Liver (tissue), 8 donors: ENCODE measurements at regions not wholly inside any gene's neighbourhood (a gene's known extent, or its start where the extent isn't known, plus 50 kb on each side); places are given as distances from the start of the nearest gene placed in this dataset.

Source experiments
- DNase-seq: peaks from one replicate; pipeline ENCODE4 v3.0.0-alpha.2; 2017; ENCODE audit warnings: low spot score
- H3K27ac ChIP-seq, 2 donors: one replicate each; pipeline ENCODE4 v1.7.0; 2013; ENCODE audit warnings: inconsistent platforms in 2 of 2, low read length in 2 of 2, control low read depth in 1 of 2, low read depth in 1 of 2, mild to moderate bottlenecking in 1 of 2
- H3K27me3 ChIP-seq, 4 donors: one replicate each; pipeline versions ENCODE4 v1.6.1 to v1.7.0; 2013; ENCODE audit warnings: low read length in 3 of 4, inconsistent platforms in 1 of 4, mild to moderate bottlenecking in 1 of 4, moderate library complexity in 1 of 4; ENCODE audit not compliant: control insufficient read depth in 4 of 4, insufficient read depth in 4 of 4
- H3K36me3 ChIP-seq, 4 donors: one replicate each; pipeline versions ENCODE4 v1.6.1 to v1.7.0; 2013; ENCODE audit warnings: low read length in 3 of 4, mild to moderate bottlenecking in 3 of 4, low read depth in 1 of 4, moderate library complexity in 1 of 4; ENCODE audit not compliant: control insufficient read depth in 4 of 4, insufficient read depth in 3 of 4
- H3K4me1 ChIP-seq, 4 donors: one replicate each; pipeline versions ENCODE4 v1.6.1 to v1.7.0; 2013; ENCODE audit warnings: low read length in 3 of 4, mild to moderate bottlenecking in 3 of 4, moderate library complexity in 1 of 4; ENCODE audit not compliant: control insufficient read depth in 4 of 4, insufficient read depth in 4 of 4
- H3K4me3 ChIP-seq, 3 donors: one replicate each; pipeline versions ENCODE4 v1.6.1 to v1.7.0; 2013; ENCODE audit warnings: low read length in 3 of 3, control low read depth in 1 of 3, low read depth in 1 of 3, mild to moderate bottlenecking in 1 of 3
- H3K9ac ChIP-seq, 2 donors: one replicate each; pipeline ENCODE4 v1.7.0; 2013; ENCODE audit warnings: low read length in 2 of 2, mild to moderate bottlenecking in 2 of 2, moderate library complexity in 2 of 2, control low read depth in 1 of 2, low read depth in 1 of 2
- H3K9me3 ChIP-seq, 4 donors: one replicate each; pipeline versions ENCODE4 v1.6.1 to v1.7.0; 2013; ENCODE audit warnings: low read length in 3 of 4; ENCODE audit not compliant: control insufficient read depth in 4 of 4
- ATF3 ChIP-seq: IDR thresholded peaks from 2 replicates; pipeline ENCODE4 v1.6.1; 2016; ENCODE audit warnings: antibody characterized with exemption
- CTCF ChIP-seq: fragments of 150-350 bp; IDR thresholded peaks from 2 replicates; pipeline ENCODE4 v1.5.1; 2017; ENCODE audit warnings: improper control_type of control experiment, low read depth, low read length; ENCODE audit not compliant: missing input control
- EGR1 ChIP-seq, 2 donors: IDR thresholded peaks; 2 replicates each; pipeline ENCODE4 v1.6.1; 2016 to 2018; ENCODE audit warnings: antibody characterized with exemption in 2 of 2, low read depth in 2 of 2
- FOXA1 ChIP-seq: IDR thresholded peaks from 2 replicates; pipeline ENCODE4 v1.6.1; 2016; ENCODE audit warnings: antibody characterized with exemption
- FOXA2 ChIP-seq: IDR thresholded peaks from 2 replicates; pipeline ENCODE4 v1.6.1; 2016; ENCODE audit warnings: antibody characterized with exemption
- GABPA ChIP-seq, 2 donors: IDR thresholded peaks in 1 of 2; conservative IDR thresholded peaks in 1 of 2; 2 replicates each; pipeline ENCODE4 v1.6.1; 2016; ENCODE audit warnings: antibody characterized with exemption in 2 of 2, mild to moderate bottlenecking in 1 of 2, moderate library complexity in 1 of 2
- HNF4A ChIP-seq, 2 donors: conservative IDR thresholded peaks; 2 replicates each; pipeline ENCODE4 v1.6.1; 2016; ENCODE audit warnings: antibody characterized with exemption in 2 of 2, mild to moderate bottlenecking in 2 of 2
- HNF4G ChIP-seq: IDR thresholded peaks from 2 replicates; pipeline ENCODE4 v1.6.1; 2016; ENCODE audit warnings: antibody characterized with exemption
- MAX ChIP-seq: IDR thresholded peaks from 2 replicates; pipeline ENCODE4 v1.6.1; 2016; ENCODE audit warnings: antibody characterized with exemption
- RAD21 ChIP-seq, 2 donors: IDR thresholded peaks; 2 replicates each; pipeline ENCODE4 v1.6.1; 2016; ENCODE audit warnings: antibody characterized with exemption in 2 of 2, mild to moderate bottlenecking in 2 of 2
- REST ChIP-seq: IDR thresholded peaks from 2 replicates; pipeline ENCODE4 v1.6.1; 2016; ENCODE audit warnings: antibody characterized with exemption, mild to moderate bottlenecking
- RXRA ChIP-seq, 2 donors: IDR thresholded peaks; 2 replicates each; pipeline ENCODE4 v1.6.1; 2017 to 2018; ENCODE audit warnings: antibody characterized with exemption in 2 of 2, mild to moderate bottlenecking in 1 of 2
- SP1 ChIP-seq: IDR thresholded peaks from 2 replicates; pipeline ENCODE4 v1.6.1; 2018; ENCODE audit warnings: antibody characterized with exemption, mild to moderate bottlenecking
- TAF1 ChIP-seq: conservative IDR thresholded peaks from 2 replicates; pipeline ENCODE4 v1.6.1; 2016; ENCODE audit warnings: antibody characterized with exemption, mild to moderate bottlenecking
- YY1 ChIP-seq: IDR thresholded peaks from 2 replicates; pipeline ENCODE4 v1.6.1; 2016; ENCODE audit warnings: antibody characterized with exemption, mild to moderate bottlenecking
- ZBTB33 ChIP-seq: IDR thresholded peaks from 2 replicates; pipeline ENCODE4 v1.6.1; 2016; ENCODE audit warnings: antibody characterized with exemption
- WGBS: extraction: QIAGEN DNeasy Blood & Tissue Kit; methylation state at CpG from one replicate; pipeline ENCODE4 v1.1.7; 2013; 5-methylcytosine and 5-hydroxymethylcytosine counted together
- donor health status: healthy.
- donor health status: healthy.
- donor health status: healthy.
- donor health status: healthy.
- donor health status: healthy.

- 85% methylated on average over 3 of the region's 3 CpGs for WGBS
- Histone ChIP-seq H3K4me3 (no peak overlapping the region), H3K27ac (no peak overlapping the region), H3K9me3 (no peaks in the 10 kb centered on the region), H3K9ac (no peak overlapping the region), H3K36me3 (no peaks in the 10 kb centered on the region), H3K27me3 (peaks cover 0 to 4% (median 0%) of the 10 kb centered on the region in 4 donors), H3K4me1 (no peaks in the 10 kb centered on the region)
- TF ChIP-seq YY1 (no peak), REST (no peak), ZBTB33 (no peak), CTCF (no peak), MAX (no peak), SP1 (no peak), GABPA (IDR thresholded peaks at IDR 0.05 in 1 of 2, conservative IDR thresholded peaks at IDR 0.05 in 1 of 2) (no peak), ATF3 (no peak), FOXA1 (no peak), RAD21 (IDR thresholded peaks at IDR 0.05) (no peak), HNF4G (no peak), HNF4A (conservative IDR thresholded peaks at IDR 0.05) (no peak), EGR1 (IDR thresholded peaks at IDR 0.05; ENCODE audit: low read depth in 2 of 2) (no peak), RXRA (IDR thresholded peaks at IDR 0.05) (no peak), TAF1 (no peak), FOXA2 (no peak)
- DNase-seq = no peak
These were observed 364.5 kb upstream of the CAMK1G start for GRCh38 chr1:209218981-209219380.
